K562 (cell line): ENCODE measurements at regions not wholly inside any gene's neighbourhood (a gene's known extent, or its start where the extent isn't known, plus 50 kb on each side); places are given as distances from the start of the nearest gene placed in this dataset.

Experiments used
- CCAR2 ChIP-seq: fragments of 200-400 bp; formaldehyde crosslinking; IDR thresholded peaks from 2 replicates; pipeline ENCODE4 v1.6.1; 2017; ENCODE audit warnings: mild to moderate bottlenecking, low read depth, low read length
- CREB3 ChIP-seq: fragments of 450-650 bp; conservative IDR thresholded peaks from 2 replicates; pipeline ENCODE4 v1.6.1; 2016; ENCODE audit warnings: missing genetic modification characterization, low read depth, mild to moderate bottlenecking, missing compliant biosample characterization, moderate library complexity
- GATAD2A ChIP-seq: fragments of 450-650 bp; IDR thresholded peaks from 2 replicates; pipeline ENCODE4 v1.6.1; 2017
- GATAD2B ChIP-seq: fragments of 450-650 bp; IDR thresholded peaks from 2 replicates; pipeline ENCODE4 v1.6.1; 2017; ENCODE audit warnings: mild to moderate bottlenecking, borderline replicate concordance
- HMG20A ChIP-seq: fragments of 450-650 bp; formaldehyde crosslinking; conservative IDR thresholded peaks from 2 replicates; pipeline ENCODE4 v1.4.0; 2020; ENCODE audit warnings: mild to moderate bottlenecking, mixed read lengths
- MAZ ChIP-seq, 2 experiments: fragments of 450-650 bp in 1 of 2; sonication (generic) in 1 of 2; formaldehyde crosslinking; IDR thresholded peaks in 1 of 2; conservative IDR thresholded peaks in 1 of 2; 2 replicates each; pipeline versions ENCODE4 v1.4.0 to v1.5.0; 2020; ENCODE audit warnings: mild to moderate bottlenecking in 1 of 2, missing genetic modification reagents in 1 of 2
- MXD1 ChIP-seq: fragments of 250-450 bp; sonication (Bioruptor Pico); IDR thresholded peaks from 2 replicates; pipeline ENCODE4 v1.8.0; 2021; ENCODE audit warnings: borderline replicate concordance, mild to moderate bottlenecking, moderate library complexity; ENCODE audit not compliant: poor library complexity, severe bottlenecking
- PHB ChIP-seq: fragments of 250-450 bp; sonication (Bioruptor Pico); IDR thresholded peaks from 2 replicates; pipeline ENCODE4 v1.5.0; 2021
- SMAD3 ChIP-seq: fragments of 450-650 bp; formaldehyde crosslinking; conservative IDR thresholded peaks from 2 replicates; pipeline ENCODE4 v1.4.0; 2020; ENCODE audit warnings: mild to moderate bottlenecking
- SNRNP70 ChIP-seq: fragments of 200-400 bp; formaldehyde crosslinking; optimal IDR thresholded peaks from 2 replicates; pipeline ENCODE3; 2017; ENCODE audit warnings: low read depth, low read length
- SP2 ChIP-seq: IDR thresholded peaks from 2 replicates; pipeline ENCODE4 v1.6.1; 2011; ENCODE audit warnings: mild to moderate bottlenecking, low read depth, low read length, moderate library complexity; ENCODE audit not compliant: poor library complexity, severe bottlenecking; ENCODE audit errors: extremely low read depth
- TAF7 ChIP-seq: fragments of 450-650 bp; IDR thresholded peaks from 2 replicates; pipeline ENCODE4 v1.6.1; 2016; ENCODE audit warnings: missing genetic modification characterization, missing compliant biosample characterization
- TAF9B ChIP-seq: fragments of 450-650 bp; IDR thresholded peaks from 2 replicates; pipeline ENCODE4 v1.6.1; 2018; ENCODE audit warnings: mild to moderate bottlenecking; ENCODE audit not compliant: partially characterized antibody
- TSC22D4 ChIP-seq: fragments of 450-650 bp; IDR thresholded peaks from 2 replicates; pipeline ENCODE4 v1.6.1; 2016; ENCODE audit warnings: missing genetic modification characterization, missing biosample characterization, control low read depth
- ZNF318 ChIP-seq, 2 experiments: fragments of 450-650 bp; IDR thresholded peaks; 2 replicates each; pipeline ENCODE4 v1.6.1; 2016; ENCODE audit warnings: mild to moderate bottlenecking in 2 of 2, borderline replicate concordance in 1 of 2, low read depth in 1 of 2, moderate library complexity in 1 of 2
- ZNF354B ChIP-seq: fragments of 250-450 bp; sonication (Bioruptor Pico); IDR thresholded peaks from 2 replicates; pipeline ENCODE4 v1.4.0; 2020
- ZNF707 ChIP-seq: fragments of 250-450 bp; sonication (Bioruptor Pico); conservative IDR thresholded peaks from 2 replicates; pipeline ENCODE4 v1.8.0; 2022; ENCODE audit warnings: inconsistent platforms, mild to moderate bottlenecking, moderate library complexity

GRCh38 chr3:168671091-168671490 is 575.4 kb upstream of the GOLIM4 start (continued):
- no peak for TF ChIP-seq ZNF318 (IDR thresholded peaks at IDR 0.05; ENCODE audit: borderline replicate concordance in 1 of 2, low read depth in 1 of 2)
- no peak for TF ChIP-seq PHB
- no peak for TF ChIP-seq SNRNP70
- TF ChIP-seq ZNF707 (CRISPR knock-in tag) = no peak
- TF ChIP-seq TAF7 (tag) = no peak
- TF ChIP-seq SMAD3 (CRISPR knock-in tag) = no peak
- TF ChIP-seq ZNF354B (CRISPR knock-in tag) = no peak
- no peak for TF ChIP-seq TSC22D4
- TF ChIP-seq MAZ (CRISPR knock-in tag; conservative IDR thresholded peaks at IDR 0.05 in 1 of 2, IDR thresholded peaks at IDR 0.05 in 1 of 2) = no peak
- no peak for TF ChIP-seq GATAD2B
- TF ChIP-seq GATAD2A = no peak
- TF ChIP-seq TAF9B = no peak
- no peak for TF ChIP-seq CCAR2
- TF ChIP-seq MXD1 (CRISPR knock-in tag) = no peak
- no peak for TF ChIP-seq SP2
- TF ChIP-seq HMG20A (CRISPR knock-in tag) = no peak
- TF ChIP-seq CREB3 = no peak
